ENCODE measurements at regions not wholly inside any gene's neighbourhood (a gene's known extent, or its start where the extent isn't known, plus 50 kb on each side); places are given as distances from the start of the nearest gene placed in this dataset.
"Not testable (repeated sequence)": the region's sequence is repeated elsewhere in the genome, so short reads cannot be mapped to it uniquely, and the experiment has no call there.

GRCh38 chr12:3421191-3421978 is 69.6 kb upstream of the PRMT8 start:
- no peak overlapping the region for H3K4me3 Mint-ChIP-seq
- DNase-seq, result no peak
- no peaks in the 10 kb centered on the region for H3K9me3 Mint-ChIP-seq
- no peaks in the 10 kb centered on the region for H3K4me1 Mint-ChIP-seq
- no peak for ATAC-seq
- H3K36me3 Mint-ChIP-seq (ENCODE audit: low read depth), result no peaks in the 10 kb centered on the region
- no peak overlapping the region for H3K27ac Mint-ChIP-seq
- H3K27me3 Mint-ChIP-seq, result peaks cover 15% of the 10 kb centered on the region

GRCh38 chr12:3424796-3425195 is 66.2 kb upstream of the PRMT8 start:
- not testable (repeated sequence) for ATAC-seq; H3K27ac Mint-ChIP-seq; H3K36me3 Mint-ChIP-seq (ENCODE audit: low read depth); H3K4me1 Mint-ChIP-seq; H3K4me3 Mint-ChIP-seq; DNase-seq; H3K9me3 Mint-ChIP-seq
- peaks cover 21% of the 10 kb centered on the region for H3K27me3 Mint-ChIP-seq

GRCh38 chr12:3427956-3428355 is 63.0 kb upstream of the PRMT8 start:
- Mint-ChIP-seq H3K36me3 (ENCODE audit: low read depth) (no peaks in the 10 kb centered on the region), H3K27me3 (peaks cover 19% of the 10 kb centered on the region), H3K27ac (no peak overlapping the region), H3K4me3 (no peak overlapping the region), H3K4me1 (peaks cover 8% of the 10 kb centered on the region), H3K9me3 (peaks cover 7% of the 10 kb centered on the region)
- DNase-seq (no peak), ATAC-seq (no peak)

GRCh38 chr12:3428631-3429030 is 62.4 kb upstream of the PRMT8 start:
- Mint-ChIP-seq H3K4me1 (peaks cover 8% of the 10 kb centered on the region), H3K36me3 (ENCODE audit: low read depth) (no peaks in the 10 kb centered on the region), H3K27me3 (peaks cover 19% of the 10 kb centered on the region), H3K27ac (no peak overlapping the region), H3K4me3 (no peak overlapping the region), H3K9me3 (peaks cover 7% of the 10 kb centered on the region)
- DNase-seq (no peak), ATAC-seq (no peak)

GRCh38 chr12:3429523-3429922 is 61.5 kb upstream of the PRMT8 start:
- H3K4me3 Mint-ChIP-seq; DNase-seq; ATAC-seq; H3K27ac Mint-ChIP-seq; H3K4me1 Mint-ChIP-seq; H3K9me3 Mint-ChIP-seq; H3K36me3 Mint-ChIP-seq (ENCODE audit: low read depth): not testable (repeated sequence)
- peaks cover 16% of the 10 kb centered on the region for H3K27me3 Mint-ChIP-seq

- H3K27me3 Mint-ChIP-seq, result peaks cover 16% of the 10 kb centered on the region
- H3K9me3 Mint-ChIP-seq, result peaks cover 7% of the 10 kb centered on the region
- ATAC-seq (no peak), DNase-seq (no peak)
- H3K4me1 Mint-ChIP-seq, result peaks cover 8% of the 10 kb centered on the region
- no peak overlapping the region for H3K27ac Mint-ChIP-seq
- H3K36me3 Mint-ChIP-seq (ENCODE audit: low read depth), result no peaks in the 10 kb centered on the region
- H3K4me3 Mint-ChIP-seq, result no peak overlapping the region
Measured at GRCh38 chr12:3431686-3432085, 59.3 kb upstream of the PRMT8 start.

- H3K4me3 Mint-ChIP-seq, result no peak overlapping the region
- ATAC-seq (no peak), DNase-seq (no peak)
- H3K36me3 Mint-ChIP-seq (ENCODE audit: low read depth), result no peaks in the 10 kb centered on the region
- H3K27me3 Mint-ChIP-seq, result peaks cover 16% of the 10 kb centered on the region
- peaks cover 7% of the 10 kb centered on the region for H3K9me3 Mint-ChIP-seq
- H3K27ac Mint-ChIP-seq, result no peak overlapping the region
- H3K4me1 Mint-ChIP-seq, result peaks cover 8% of the 10 kb centered on the region
Measured at GRCh38 chr12:3432176-3432742, 58.7 kb upstream of the PRMT8 start.

GRCh38 chr12:3432868-3433267 is 58.1 kb upstream of the PRMT8 start:
- Mint-ChIP-seq H3K27ac (no peak overlapping the region), H3K36me3 (ENCODE audit: low read depth) (no peaks in the 10 kb centered on the region), H3K27me3 (peaks cover 14% of the 10 kb centered on the region), H3K4me3 (no peak overlapping the region), H3K9me3 (peaks cover 7% of the 10 kb centered on the region), H3K4me1 (peaks cover 8% of the 10 kb centered on the region)
- DNase-seq (no peak), ATAC-seq (no peak)

- DNase-seq (no peak), ATAC-seq (no peak)
- Mint-ChIP-seq H3K36me3 (ENCODE audit: low read depth) (no peaks in the 10 kb centered on the region), H3K4me3 (no peak overlapping the region), H3K27ac (no peak overlapping the region), H3K27me3 (no peaks in the 10 kb centered on the region), H3K9me3 (peaks cover 2% of the 10 kb centered on the region), H3K4me1 (peaks cover 8% of the 10 kb centered on the region)
Measured at GRCh38 chr12:3436461-3437065, 54.4 kb upstream of the PRMT8 start.

GRCh38 chr12:3437986-3438385 is 53.0 kb upstream of the PRMT8 start:
- DNase-seq (no peak), ATAC-seq (no peak)
- no peaks in the 10 kb centered on the region for H3K36me3 Mint-ChIP-seq (ENCODE audit: low read depth)
- no peaks in the 10 kb centered on the region for H3K27me3 Mint-ChIP-seq
- H3K4me3 Mint-ChIP-seq, result no peak overlapping the region
- H3K4me1 Mint-ChIP-seq, result no peaks in the 10 kb centered on the region
- no peak overlapping the region for H3K27ac Mint-ChIP-seq
- no peaks in the 10 kb centered on the region for H3K9me3 Mint-ChIP-seq

GRCh38 chr12:3438401-3438800 is 52.6 kb upstream of the PRMT8 start:
- H3K4me1 Mint-ChIP-seq, result no peaks in the 10 kb centered on the region
- no peak overlapping the region for H3K27ac Mint-ChIP-seq
- no peak overlapping the region for H3K4me3 Mint-ChIP-seq

More at GRCh38 chr12:3438401-3438800, 52.6 kb upstream of the PRMT8 start:
- DNase-seq (no peak), ATAC-seq (no peak)
- Mint-ChIP-seq H3K36me3 (ENCODE audit: low read depth) (no peaks in the 10 kb centered on the region), H3K27me3 (no peaks in the 10 kb centered on the region), H3K9me3 (no peaks in the 10 kb centered on the region)

Data from activated naive CD8-positive, alpha-beta T cell treated with anti-CD3 and anti-CD28 coated beads, Interleukin-2, amount 50 U/mL, for 24 hours (primary cell).